GM21717 (cell line): ENCODE measurements at regions not wholly inside any gene's neighbourhood (a gene's known extent, or its start where the extent isn't known, plus 50 kb on each side); places are given as distances from the start of the nearest gene placed in this dataset.

Experiments used
- ATAC-seq: cut with Tn5 transposase; IDR thresholded peaks from one replicate; pipeline ENCODE4 v1.9.1; 2021; ENCODE audit warnings: mild to moderate bottlenecking, moderate library complexity; ENCODE audit not compliant: unreplicated experiment

GRCh38 chr10:91694170-91694794 is 61.4 kb upstream of the PPP1R3C start:
- no peak for ATAC-seq

DNA sequence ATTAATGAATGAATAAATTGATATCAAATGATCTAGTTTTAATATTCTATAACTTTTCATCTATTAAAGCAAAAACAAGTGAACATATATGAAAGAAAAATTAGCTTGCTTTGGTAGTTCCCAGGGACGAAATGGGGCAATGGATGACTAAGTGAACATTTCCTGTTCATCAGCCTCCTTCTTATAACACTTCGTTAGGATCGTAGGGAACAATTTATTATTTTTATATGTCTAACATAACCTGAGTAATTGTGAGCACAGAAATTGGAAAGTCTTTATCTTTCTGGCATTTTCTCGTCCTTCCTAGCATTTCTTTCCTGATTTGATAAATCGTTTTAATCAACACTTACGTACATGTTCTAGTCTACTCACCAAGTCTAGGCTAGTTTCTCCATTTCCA is 59.1 kb upstream of the PPP1R3C start:
- ATAC-seq, result no peak

DNA sequence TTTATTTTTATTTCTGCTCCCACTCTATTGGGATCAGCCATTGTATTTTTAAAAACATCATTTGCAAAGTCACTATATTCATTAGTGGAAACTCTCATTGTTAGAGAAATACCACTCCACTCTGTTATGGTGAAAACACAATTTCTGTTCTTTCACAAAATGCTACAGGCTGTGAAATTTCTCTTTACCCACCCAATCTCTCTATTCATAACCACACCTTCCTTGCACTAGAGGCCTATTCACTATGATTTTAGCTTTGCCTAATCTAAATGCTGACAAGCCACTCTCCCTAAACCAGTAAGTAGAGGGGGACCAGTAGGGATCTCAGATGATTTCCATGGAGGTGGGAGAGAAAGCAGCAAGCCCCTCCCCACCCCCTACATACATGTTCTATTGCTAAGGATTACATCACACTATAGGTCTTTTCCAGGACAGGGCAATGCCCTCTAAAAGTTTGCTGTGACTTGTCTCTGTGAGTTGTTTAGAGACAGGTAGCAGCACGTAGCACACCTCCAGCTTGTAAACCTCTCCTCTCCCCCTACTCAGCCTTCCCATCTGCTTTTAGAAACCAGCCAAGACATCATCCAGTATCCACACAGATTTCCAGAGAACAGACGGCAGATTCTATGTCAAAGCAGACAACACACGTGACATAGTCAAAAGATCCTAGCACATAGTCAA is 58.3 kb upstream of the PPP1R3C start:
- no peak for ATAC-seq

GRCh38 chr10:91690412-91690811 is 57.5 kb upstream of the PPP1R3C start:
- no peak for ATAC-seq

GRCh38 chr10:91689731-91690168 is 56.9 kb upstream of the PPP1R3C start:
- ATAC-seq, result no peak

GRCh38 chr10:91684841-91685240 is 52.0 kb upstream of the PPP1R3C start:
- ATAC-seq, result no peak

DNA sequence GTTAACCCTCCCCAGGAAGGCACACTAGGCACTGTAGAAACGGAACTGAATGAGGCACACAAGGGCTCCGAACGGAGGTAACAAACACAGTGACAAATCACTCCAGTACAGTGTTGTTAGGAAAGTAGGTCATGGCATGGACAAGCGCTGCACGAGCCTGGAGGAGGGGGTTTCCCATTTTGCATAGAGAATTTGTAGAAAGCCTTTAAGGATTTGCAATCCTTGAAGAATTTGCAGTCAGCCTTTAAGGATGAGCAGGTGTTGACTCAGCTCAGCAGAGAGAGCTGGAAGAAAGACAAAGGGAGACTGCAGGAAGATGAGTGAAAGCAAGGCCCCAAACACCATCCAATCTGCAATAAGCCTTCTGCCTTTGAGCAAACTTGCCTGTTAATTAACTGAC is 51.1 kb upstream of the PPP1R3C start:
- ATAC-seq, result no peak

GRCh38 chr10:91682912-91683311 is 50.0 kb upstream of the PPP1R3C start:
- ATAC-seq, result no peak
